Pancreas (tissue), 10 donors: ENCODE measurements at regions not wholly inside any gene's neighbourhood (a gene's known extent, or its start where the extent isn't known, plus 50 kb on each side); places are given as distances from the start of the nearest gene placed in this dataset.
"Not testable (repeated sequence)": the region's sequence is repeated elsewhere in the genome, so short reads cannot be mapped to it uniquely, and the experiment has no call there.

Source experiments
- ATAC-seq, 4 donors: fragments of 200-7000 bp; cut with Tn5 transposase; one replicate each; pipeline versions ENCODE4 v1.8.0 to v1.9.1; 2020; ENCODE audit warnings: mild to moderate bottlenecking in 4 of 4, moderate library complexity in 4 of 4
- DNase-seq, 6 donors: peaks; one replicate each; pipeline ENCODE4 v3.0.0-alpha.2; 2020
- FAIRE-seq: peaks from 2 replicates; lab custom pipeline; 2012; peaks lifted over from hg19 to GRCh38; lab: Jason Lieb, UNC
- H3K27ac ChIP-seq, 4 donors: fragments of 200-600 bp; sonication (generic); 1 replicate in 3 of 4; 2 replicates in 1 of 4; pipeline versions ENCODE4 v1.5.0 to v1.8.0; 2020
- H3K27me3 ChIP-seq, 4 donors: fragments of 200-600 bp; one replicate each; pipeline ENCODE4 v1.8.0; 2021
- H3K36me3 ChIP-seq, 3 donors: fragments of 200-600 bp; sonication (generic) in 1 of 3; one replicate each; pipeline versions ENCODE4 v1.5.0 to v1.8.0; 2020 to 2021
- H3K4me1 ChIP-seq, 3 donors: fragments of 200-600 bp; one replicate each; pipeline ENCODE4 v1.8.0; 2021
- H3K4me3 ChIP-seq, 4 donors: fragments of 200-600 bp; sonication (generic) in 2 of 4; one replicate each; pipeline versions ENCODE4 v1.5.0 to v1.8.0; 2020 to 2021
- H3K9me3 ChIP-seq, 4 donors: fragments of 200-600 bp; one replicate each; pipeline ENCODE4 v1.8.0; 2021
- WGBS, 2 donors: extraction: QIAGEN DNeasy Blood & Tissue Kit; methylation state at CpG; one replicate each; pipeline ENCODE4 v1.1.7; 2013; 5-methylcytosine and 5-hydroxymethylcytosine counted together
- intact Hi-C, 3 donors: fragments of 100-400 bp; cut with DNase I; formaldehyde crosslinking; loops; one replicate each; pipeline versions ENCODE4 v1.11.1 to v1.14.2; 2022
- TF ChIP-seq, protein P1 (sequence below), 4 donors: fragments of 200-600 bp; sonication (generic) in 3 of 4; IDR thresholded peaks; one replicate each; pipeline versions ENCODE4 v1.5.0 to v1.8.0; 2021; ENCODE audit warnings: antibody characterized with exemption in 4 of 4
- donor health status: healthy with polysubstance abuse.
- donor health status: DM: no; HTN: no; CAD: no; lungs with moderate emphysema.
- donor health status: DM: no; HTN: no; CAD: no.
- donor health status: control.
- donor health status: control.
- donor health status: Bipolar disorder and iron deficiency.
- donor health status: DM: yes; HTN: yes; CAD: no.
- donor health status: DM: no; HTN: no; CAD: no.
- donor health status: DM: no; HTN: no; CAD: no.
- donor health status: DM: yes; HTN: yes; CAD: no.

DNA sequence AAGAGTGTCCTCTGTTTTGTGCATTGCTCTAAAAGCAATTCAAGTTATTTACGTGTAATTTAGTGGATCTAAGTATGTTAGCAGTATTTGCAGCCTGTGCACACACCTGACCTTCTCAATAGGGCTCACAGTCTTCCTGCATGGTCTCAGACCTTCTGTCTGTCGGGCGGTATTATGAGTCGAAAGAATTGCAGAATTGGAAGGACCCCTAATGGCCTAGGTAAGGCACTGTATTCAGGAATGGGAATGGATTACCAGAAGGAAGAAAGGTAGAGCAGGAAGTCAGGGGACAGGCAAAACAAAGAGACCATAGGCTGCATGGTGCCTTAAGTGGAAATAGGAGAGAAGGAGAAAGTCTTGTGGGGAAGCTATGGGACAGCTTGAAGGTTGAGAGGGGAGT is 341.6 kb downstream of the VRK1 start:
- Histone ChIP-seq H3K4me1 (no peaks in the 10 kb centered on the region), H3K27me3 (no peaks in the 10 kb centered on the region), H3K36me3 (no peaks in the 10 kb centered on the region), H3K9me3 (no peaks in the 10 kb centered on the region), H3K27ac (no peak overlapping the region), H3K4me3 (no peak overlapping the region)
- no peak for ATAC-seq
- intact Hi-C loops, result no loop called here
- TF ChIP-seq, protein P1, sequence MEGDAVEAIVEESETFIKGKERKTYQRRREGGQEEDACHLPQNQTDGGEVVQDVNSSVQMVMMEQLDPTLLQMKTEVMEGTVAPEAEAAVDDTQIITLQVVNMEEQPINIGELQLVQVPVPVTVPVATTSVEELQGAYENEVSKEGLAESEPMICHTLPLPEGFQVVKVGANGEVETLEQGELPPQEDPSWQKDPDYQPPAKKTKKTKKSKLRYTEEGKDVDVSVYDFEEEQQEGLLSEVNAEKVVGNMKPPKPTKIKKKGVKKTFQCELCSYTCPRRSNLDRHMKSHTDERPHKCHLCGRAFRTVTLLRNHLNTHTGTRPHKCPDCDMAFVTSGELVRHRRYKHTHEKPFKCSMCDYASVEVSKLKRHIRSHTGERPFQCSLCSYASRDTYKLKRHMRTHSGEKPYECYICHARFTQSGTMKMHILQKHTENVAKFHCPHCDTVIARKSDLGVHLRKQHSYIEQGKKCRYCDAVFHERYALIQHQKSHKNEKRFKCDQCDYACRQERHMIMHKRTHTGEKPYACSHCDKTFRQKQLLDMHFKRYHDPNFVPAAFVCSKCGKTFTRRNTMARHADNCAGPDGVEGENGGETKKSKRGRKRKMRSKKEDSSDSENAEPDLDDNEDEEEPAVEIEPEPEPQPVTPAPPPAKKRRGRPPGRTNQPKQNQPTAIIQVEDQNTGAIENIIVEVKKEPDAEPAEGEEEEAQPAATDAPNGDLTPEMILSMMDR (IDR thresholded peaks at IDR 0.05), result no peak
- FAIRE-seq, result no peak
- DNase-seq, result no peak
- WGBS, 2 donors, result 71 to 74% methylated on average over 4 of the region's 4 CpGs

DNA sequence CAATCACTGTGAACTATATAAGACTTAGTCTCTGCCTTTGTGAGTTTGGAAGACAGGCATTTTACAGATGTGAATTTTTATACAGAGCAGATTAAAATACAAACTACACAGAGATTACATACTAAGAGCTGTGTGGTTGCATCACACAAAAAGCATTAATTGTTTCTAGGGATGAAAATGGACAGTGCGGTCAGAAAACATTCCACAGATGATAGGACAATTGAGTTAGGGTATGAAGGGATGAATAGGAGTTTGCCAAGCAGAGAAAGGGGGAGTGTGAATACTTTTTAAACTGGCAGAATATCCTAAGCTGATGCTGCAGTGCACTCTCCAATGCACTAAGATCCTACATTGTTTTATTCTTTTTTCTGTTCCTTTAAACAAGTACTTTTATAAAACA is 345.8 kb downstream of the VRK1 start:
- H3K27ac ChIP-seq, result no peak overlapping the region
- no peaks in the 10 kb centered on the region for H3K4me1 ChIP-seq
- WGBS, 2 donors, result 79 to 82% methylated on average over 1 of the region's 1 CpG
- H3K36me3 ChIP-seq, result no peaks in the 10 kb centered on the region
- DNase-seq (no peak), ATAC-seq (no peak), FAIRE-seq (no peak)
- no peak overlapping the region for H3K4me3 ChIP-seq
- intact Hi-C loops, result no loop called here
- no peaks in the 10 kb centered on the region for H3K27me3 ChIP-seq
- H3K9me3 ChIP-seq, result no peaks in the 10 kb centered on the region
- TF ChIP-seq, protein P1 (IDR thresholded peaks at IDR 0.05), result no peak

DNA sequence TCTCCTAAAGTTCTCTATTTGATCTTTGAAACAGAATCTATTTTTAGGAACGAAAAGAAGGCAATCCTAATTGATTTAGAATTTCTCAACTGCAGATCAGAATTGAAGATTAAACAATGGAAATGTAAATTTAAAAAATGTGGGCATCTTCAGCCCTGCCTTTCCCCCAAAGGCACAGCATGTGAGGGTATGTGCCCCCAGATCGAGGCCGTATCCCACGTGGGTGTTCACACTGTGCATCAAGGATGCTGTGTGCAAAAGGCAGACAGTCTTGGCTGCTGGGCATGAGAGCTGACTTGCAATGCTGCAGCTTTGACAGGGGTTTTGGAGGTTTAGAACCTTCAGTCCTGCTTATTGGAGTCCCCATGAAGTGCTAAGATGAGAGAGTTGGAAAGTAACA is 346.3 kb downstream of the VRK1 start:
- intact Hi-C loops, result no loop called here
- TF ChIP-seq, protein P1 (IDR thresholded peaks at IDR 0.05), result no peak
- ATAC-seq (no peak), DNase-seq (no peak), FAIRE-seq (no peak)
- H3K4me3 ChIP-seq, result no peak overlapping the region
- H3K9me3 ChIP-seq, result no peaks in the 10 kb centered on the region
- no peaks in the 10 kb centered on the region for H3K36me3 ChIP-seq
- H3K4me1 ChIP-seq, result no peaks in the 10 kb centered on the region
- H3K27ac ChIP-seq, result no peak overlapping the region
- no peaks in the 10 kb centered on the region for H3K27me3 ChIP-seq
- WGBS, 2 donors, result 38 to 39% methylated on average over 4 of the region's 4 CpGs

DNA sequence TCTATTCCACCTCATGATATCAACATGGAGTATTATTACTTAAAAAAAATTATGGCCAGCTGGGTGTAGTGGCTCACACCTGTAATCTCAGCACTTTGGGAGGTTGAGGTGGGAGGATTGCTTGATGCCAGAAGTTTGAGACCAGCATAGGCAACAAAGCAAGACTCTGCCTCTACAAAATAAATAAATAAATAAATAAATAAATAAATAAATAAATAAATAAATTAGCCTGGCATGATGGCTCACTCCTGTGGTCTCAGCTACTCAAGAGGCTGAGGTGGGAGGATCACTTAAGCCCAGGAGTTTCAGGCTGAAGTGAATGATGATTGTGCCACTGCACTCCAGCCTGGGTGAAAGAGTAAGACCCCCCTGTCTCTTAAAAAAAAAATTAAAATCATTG is 350.8 kb downstream of the VRK1 start:
- ATAC-seq, H3K27ac ChIP-seq, DNase-seq, H3K9me3 ChIP-seq, H3K4me3 ChIP-seq, H3K4me1 ChIP-seq, H3K27me3 ChIP-seq, H3K36me3 ChIP-seq, intact Hi-C loops, FAIRE-seq: not testable (repeated sequence)

DNA sequence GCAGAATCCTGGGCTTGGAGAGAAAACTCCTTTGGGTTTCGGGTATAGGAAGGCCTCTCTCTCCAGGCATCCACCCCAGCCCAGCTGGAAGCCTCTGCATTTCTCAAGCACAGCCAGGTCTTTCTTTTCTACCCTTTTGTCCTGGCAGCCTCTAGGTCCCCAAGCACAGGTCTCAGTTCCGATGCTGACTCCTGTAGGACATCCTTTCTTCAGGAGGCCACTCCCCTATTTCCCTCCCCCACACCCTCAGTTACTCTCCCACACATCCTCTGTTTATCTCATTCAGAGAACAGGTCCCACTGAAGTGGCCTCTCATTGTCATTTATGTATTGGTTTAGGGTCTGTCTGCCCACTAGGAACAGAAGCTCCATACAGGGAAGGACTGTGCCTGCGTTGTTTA is 352.6 kb downstream of the VRK1 start:
- Histone ChIP-seq H3K27me3 (no peaks in the 10 kb centered on the region), H3K27ac (no peak overlapping the region), H3K4me1 (no peaks in the 10 kb centered on the region), H3K36me3 (no peaks in the 10 kb centered on the region), H3K9me3 (no peaks in the 10 kb centered on the region), H3K4me3 (no peak overlapping the region)
- intact Hi-C loops, result no loop called here
- no peak for DNase-seq
- no peak for ATAC-seq
- no peak for FAIRE-seq
- 27 to 33% methylated on average over 3 of the region's 3 CpGs for WGBS, 2 donors
- TF ChIP-seq, protein P1 (IDR thresholded peaks at IDR 0.05), result no peak

DNA sequence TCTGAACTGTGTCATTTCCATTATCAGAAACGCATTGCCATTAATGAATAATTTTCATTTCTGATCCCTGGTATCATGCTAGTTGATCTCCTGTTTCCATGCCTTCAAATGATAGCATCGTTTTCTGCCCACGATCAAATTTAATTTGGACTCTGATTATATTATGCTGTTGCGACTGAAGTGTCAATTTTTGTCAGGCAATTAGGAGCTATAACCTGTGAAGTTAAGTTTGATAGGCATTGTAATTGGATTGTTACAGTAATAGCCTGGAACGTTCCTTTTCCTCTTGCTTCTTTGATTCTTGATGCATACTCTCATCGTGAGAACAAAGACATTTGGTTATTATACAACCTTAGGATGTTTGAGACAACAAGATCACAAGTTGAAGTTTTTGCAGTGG is 356.3 kb downstream of the VRK1 start:
- intact Hi-C loops, result no loop called here
- H3K4me1 ChIP-seq, result no peaks in the 10 kb centered on the region

More for the DNA sequence above, 356.3 kb downstream of the VRK1 start:
- TF ChIP-seq, protein P1 (IDR thresholded peaks at IDR 0.05), result no peak
- no peak for ATAC-seq
- Histone ChIP-seq H3K9me3 (no peaks in the 10 kb centered on the region), H3K27me3 (no peaks in the 10 kb centered on the region), H3K4me3 (no peak overlapping the region), H3K36me3 (no peaks in the 10 kb centered on the region), H3K27ac (no peak overlapping the region)
- FAIRE-seq, result no peak
- DNase-seq, result no peak
- WGBS, 2 donors, result 49 to 65% methylated on average over 6 of the region's 6 CpGs
